PC-9 (cell line): ENCODE measurements at regions not wholly inside any gene's neighbourhood (a gene's known extent, or its start where the extent isn't known, plus 50 kb on each side); places are given as distances from the start of the nearest gene placed in this dataset.

ENCODE experiments used
- BruUV-seq: library from RNA; stranded (reverse); fragments of 400-500 nt; replicated peaks from 2 replicates; lab custom pipeline; 2021; lab: Mats Ljungman, UMichigan
- CTCF ChIA-PET: fragments of 300-600 bp; sonication (Branson Sonifier 250); formaldehyde crosslinking; loops from one replicate; lab custom pipeline; 2022; ENCODE audit warnings: antibody characterized with exemption; lab: Charles Lee
- POLR2A ChIA-PET: fragments of 300-600 bp; sonication (Branson Sonifier 250); formaldehyde crosslinking; loops from one replicate; lab custom pipeline; 2022; ENCODE audit warnings: antibody characterized with exemption; ENCODE audit not compliant: unreplicated experiment; lab: Charles Lee
- DNase-seq, 2 experiments: peaks; one replicate each; pipeline versions ENCODE4 v3.0.0 to v3.0.0-alpha.2; 2015 to 2022; ENCODE audit warnings: mixed read lengths in 1 of 2
- H2AFZ ChIP-seq: fragments of 200-600 bp; sonication (generic); 2 replicates; pipeline ENCODE4 v1.8.1; 2017; ENCODE audit warnings: antibody characterized with exemption
- H3F3A ChIP-seq: fragments of 200-600 bp; sonication (generic); 2 replicates; pipeline ENCODE4 v1.8.1; 2017; ENCODE audit warnings: antibody characterized with exemption, mild to moderate bottlenecking, low read depth; ENCODE audit not compliant: insufficient read depth
- H3K27ac ChIP-seq: fragments of 200-600 bp; sonication (generic); 2 replicates; pipeline ENCODE4 v1.6.1; 2016; ENCODE audit warnings: mixed run types
- H3K27me3 ChIP-seq: fragments of 200-600 bp; sonication (generic); 2 replicates; pipeline ENCODE4 v1.6.1; 2016; ENCODE audit warnings: low read depth, mixed run types; ENCODE audit not compliant: insufficient read depth
- H3K36me3 ChIP-seq: fragments of 200-600 bp; sonication (generic); 2 replicates; pipeline ENCODE4 v1.6.1; 2016; ENCODE audit warnings: low read depth, mixed run types
- H3K4me1 ChIP-seq: fragments of 200-600 bp; sonication (generic); replicated peaks from 2 replicates; pipeline ENCODE4 v1.6.1; 2016; ENCODE audit warnings: mixed run types; ENCODE audit not compliant: insufficient read depth
- H3K4me2 ChIP-seq: fragments of 200-600 bp; sonication (generic); 2 replicates; pipeline ENCODE4 v1.6.1; 2017; ENCODE audit warnings: mixed run types
- H3K4me3 ChIP-seq: fragments of 200-600 bp; sonication (generic); 2 replicates; pipeline ENCODE4 v1.6.1; 2016; ENCODE audit warnings: mixed run types
- H3K79me2 ChIP-seq: fragments of 200-600 bp; sonication (generic); 2 replicates; pipeline ENCODE4 v1.6.1; 2017; ENCODE audit warnings: low read depth, mixed run types
- H3K9me2 ChIP-seq: fragments of 200-600 bp; sonication (generic); 2 replicates; pipeline ENCODE4 v1.8.1; 2017; ENCODE audit warnings: mild to moderate bottlenecking; ENCODE audit not compliant: insufficient read depth
- H3K9me3 ChIP-seq: fragments of 200-600 bp; sonication (generic); 2 replicates; pipeline ENCODE4 v1.8.1; 2016; ENCODE audit warnings: low read depth; ENCODE audit not compliant: insufficient read depth
- H4K20me1 ChIP-seq: fragments of 200-600 bp; sonication (generic); 2 replicates; pipeline ENCODE4 v1.8.1; 2017; ENCODE audit not compliant: insufficient read depth
- EZH2 ChIP-seq: fragments of 200-600 bp; sonication (generic); IDR thresholded peaks from 2 replicates; pipeline ENCODE4 v1.8.0; 2017; ENCODE audit warnings: antibody characterized with exemption, low read depth
- intact Hi-C: fragments of 100-400 bp; cut with micrococcal nuclease; formaldehyde crosslinking; loops from one replicate; pipeline ENCODE4 v1.10.0; 2022; ENCODE audit not compliant: unreplicated experiment
- TF ChIP-seq, protein P1 (sequence below): fragments of 200-600 bp; sonication (generic); conservative IDR thresholded peaks from 2 replicates; pipeline ENCODE4 v1.6.1; 2017; ENCODE audit warnings: mixed run types, antibody characterized with exemption, mild to moderate bottlenecking, moderate library complexity

DNA sequence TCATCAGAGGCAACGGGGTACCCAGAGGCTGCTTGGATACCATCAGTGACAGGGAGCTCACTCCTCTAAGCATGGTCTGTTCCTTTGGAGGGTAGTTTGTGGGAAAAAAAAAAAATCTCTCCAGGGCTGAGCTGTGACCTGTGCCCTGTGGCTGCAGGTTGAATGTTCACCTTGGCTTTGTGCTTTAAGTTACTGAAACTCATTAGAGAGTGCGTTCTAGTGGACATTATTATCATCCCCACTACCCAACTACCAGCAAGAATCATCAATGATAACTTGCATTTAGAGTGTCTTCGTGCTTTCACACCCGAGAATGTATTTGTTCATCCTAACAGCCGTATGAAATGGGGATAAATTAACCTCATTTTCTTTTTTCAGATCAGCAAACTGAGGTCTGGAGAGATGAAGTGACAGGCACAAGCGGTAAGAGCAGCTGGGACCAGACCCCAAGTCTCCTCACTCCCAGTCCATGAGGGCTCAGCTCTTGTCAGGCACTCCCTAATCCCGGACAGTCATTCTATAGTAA, 157.5 kb upstream of the MYCN start:
- Histone ChIP-seq H3K27ac (no peak overlapping the region), H3K4me2 (no peak overlapping the region)
- intact Hi-C loops: no loop called here

GRCh38 chr2:15783489-15783888, 156.9 kb upstream of the MYCN start:
- POLR2A ChIA-PET: no interaction called here
- H3K27ac ChIP-seq: no peak overlapping the region

More for the DNA sequence above, 157.5 kb upstream of the MYCN start:
- H3K4me1 ChIP-seq: no peaks in the 10 kb centered on the region
- ChIA-PET POLR2A (no interaction called here), CTCF (no interaction called here)
- H3K9me2 ChIP-seq: no peaks in the 10 kb centered on the region
- H2AFZ ChIP-seq: no peak overlapping the region
- no peak for TF ChIP-seq EZH2
- TF ChIP-seq, protein P1, sequence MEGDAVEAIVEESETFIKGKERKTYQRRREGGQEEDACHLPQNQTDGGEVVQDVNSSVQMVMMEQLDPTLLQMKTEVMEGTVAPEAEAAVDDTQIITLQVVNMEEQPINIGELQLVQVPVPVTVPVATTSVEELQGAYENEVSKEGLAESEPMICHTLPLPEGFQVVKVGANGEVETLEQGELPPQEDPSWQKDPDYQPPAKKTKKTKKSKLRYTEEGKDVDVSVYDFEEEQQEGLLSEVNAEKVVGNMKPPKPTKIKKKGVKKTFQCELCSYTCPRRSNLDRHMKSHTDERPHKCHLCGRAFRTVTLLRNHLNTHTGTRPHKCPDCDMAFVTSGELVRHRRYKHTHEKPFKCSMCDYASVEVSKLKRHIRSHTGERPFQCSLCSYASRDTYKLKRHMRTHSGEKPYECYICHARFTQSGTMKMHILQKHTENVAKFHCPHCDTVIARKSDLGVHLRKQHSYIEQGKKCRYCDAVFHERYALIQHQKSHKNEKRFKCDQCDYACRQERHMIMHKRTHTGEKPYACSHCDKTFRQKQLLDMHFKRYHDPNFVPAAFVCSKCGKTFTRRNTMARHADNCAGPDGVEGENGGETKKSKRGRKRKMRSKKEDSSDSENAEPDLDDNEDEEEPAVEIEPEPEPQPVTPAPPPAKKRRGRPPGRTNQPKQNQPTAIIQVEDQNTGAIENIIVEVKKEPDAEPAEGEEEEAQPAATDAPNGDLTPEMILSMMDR: no peak
- no peak overlapping the region for H3K4me3 ChIP-seq
- DNase-seq: no peak
- no peaks in the 10 kb centered on the region for H4K20me1 ChIP-seq
- H3K9me3 ChIP-seq: no peaks in the 10 kb centered on the region
- H3K27me3 ChIP-seq: peaks cover 89% of the 10 kb centered on the region
- H3K79me2 ChIP-seq: no peaks in the 10 kb centered on the region
- no peaks in the 10 kb centered on the region for H3F3A ChIP-seq
- BruUV-seq: no TSS peak
- no peaks in the 10 kb centered on the region for H3K36me3 ChIP-seq

GRCh38 chr2:15784106-15784885, 156.1 kb upstream of the MYCN start:
- BruUV-seq: no TSS peak
- ChIA-PET POLR2A (no interaction called here), CTCF (no interaction called here)
- Histone ChIP-seq H3K4me3 (no peak overlapping the region), H3K9me3 (no peaks in the 10 kb centered on the region), H3K36me3 (no peaks in the 10 kb centered on the region), H3K27ac (no peak overlapping the region), H3K9me2 (no peaks in the 10 kb centered on the region), H3K27me3 (peaks cover 93% of the 10 kb centered on the region), H3F3A (no peaks in the 10 kb centered on the region), H3K4me2 (no peak overlapping the region), H2AFZ (no peak overlapping the region), H3K79me2 (no peaks in the 10 kb centered on the region), H4K20me1 (no peaks in the 10 kb centered on the region), H3K4me1 (no peaks in the 10 kb centered on the region)
- DNase-seq: no peak
- TF ChIP-seq, protein P1: no peak
- TF ChIP-seq EZH2: no peak
- intact Hi-C loops: no loop called here

More at GRCh38 chr2:15783489-15783888, 156.9 kb upstream of the MYCN start:
- H3K9me2 ChIP-seq: no peaks in the 10 kb centered on the region
- no peak overlapping the region for H3K4me2 ChIP-seq
- no peak overlapping the region for H2AFZ ChIP-seq
- H3K4me3 ChIP-seq: no peak overlapping the region
- CTCF ChIA-PET: no interaction called here
- H4K20me1 ChIP-seq: no peaks in the 10 kb centered on the region
- no peaks in the 10 kb centered on the region for H3F3A ChIP-seq
- TF ChIP-seq, protein P1: no peak
- no peak for TF ChIP-seq EZH2
- intact Hi-C loops: no loop called here
- BruUV-seq: no TSS peak
- no peaks in the 10 kb centered on the region for H3K36me3 ChIP-seq
- no peaks in the 10 kb centered on the region for H3K9me3 ChIP-seq
- no peaks in the 10 kb centered on the region for H3K79me2 ChIP-seq
- DNase-seq: no peak
- no peaks in the 10 kb centered on the region for H3K4me1 ChIP-seq
- peaks cover 89% of the 10 kb centered on the region for H3K27me3 ChIP-seq
